Ascending aorta (tissue), 2 donors: ENCODE measurements at regions not wholly inside any gene's neighbourhood (a gene's known extent, or its start where the extent isn't known, plus 50 kb on each side); places are given as distances from the start of the nearest gene placed in this dataset.

Experiments
- DNase-seq, 2 donors: peaks; one replicate each; pipeline ENCODE4 v3.0.0-alpha.2; 2019; ENCODE audit warnings: low spot score in 2 of 2
- H3K27ac ChIP-seq, 2 donors: fragments of 200-600 bp; sonication (generic); one replicate each; pipeline ENCODE4 v1.5.1; 2016 to 2017; ENCODE audit warnings: mild to moderate bottlenecking in 1 of 2
- H3K27me3 ChIP-seq: fragments of 200-600 bp; sonication (generic); one replicate; pipeline ENCODE4 v1.5.1; 2017
- H3K36me3 ChIP-seq, 2 donors: fragments of 200-600 bp; sonication (generic); one replicate each; pipeline ENCODE4 v1.5.1; 2016
- H3K4me1 ChIP-seq, 2 donors: fragments of 200-600 bp; sonication (generic); one replicate each; pipeline ENCODE4 v1.5.1; 2016 to 2017; ENCODE audit warnings: mild to moderate bottlenecking in 1 of 2
- H3K4me3 ChIP-seq, 2 donors: fragments of 200-600 bp; sonication (generic); one replicate each; pipeline ENCODE4 v1.5.1; 2016 to 2017; ENCODE audit warnings: mild to moderate bottlenecking in 1 of 2
- H3K9me3 ChIP-seq, 2 donors: fragments of 200-600 bp; sonication (generic); one replicate each; pipeline ENCODE4 v1.5.1; 2016
- CTCF ChIP-seq, 3 experiments: fragments of 200-600 bp in 2 of 3; fragments of 450-650 bp in 1 of 3; sonication (generic) in 2 of 3; IDR thresholded peaks; one replicate each; pipeline ENCODE4 v1.5.1; 2016 to 2019; ENCODE audit warnings: antibody characterized with exemption in 3 of 3, mild to moderate bottlenecking in 1 of 3, moderate library complexity in 1 of 3
- intact Hi-C: fragments of 100-400 bp; cut with DNase I; formaldehyde crosslinking; loops from one replicate; pipeline ENCODE4 v1.15.1; 2023

- intact Hi-C loops, result loop anchor here (5.0 kb wide), 1 partner anchor 69 kb away; no protein-coding TSS in a partner anchor
- no peaks in the 10 kb centered on the region for H3K36me3 ChIP-seq
- no peaks in the 10 kb centered on the region for H3K9me3 ChIP-seq
- H3K4me1 ChIP-seq, result peaks cover 0 to 6% of the 10 kb centered on the region in 2 donors
- no peaks in the 10 kb centered on the region for H3K27me3 ChIP-seq
- no peak overlapping the region for H3K27ac ChIP-seq
- no peak overlapping the region for H3K4me3 ChIP-seq
- DNase-seq, result no peak
- no peak for TF ChIP-seq CTCF (IDR thresholded peaks at IDR 0.05)
Measured at GRCh38 chr12:91968777-91969171, 176.9 kb downstream of the BTG1 start.

- Histone ChIP-seq H3K27ac (no peak overlapping the region), H3K27me3 (no peaks in the 10 kb centered on the region), H3K4me1 (peaks cover 0 to 6% of the 10 kb centered on the region in 2 donors), H3K9me3 (no peaks in the 10 kb centered on the region), H3K36me3 (no peaks in the 10 kb centered on the region), H3K4me3 (no peak overlapping the region)
- TF ChIP-seq CTCF (IDR thresholded peaks at IDR 0.05), result no peak
- no peak for DNase-seq
- intact Hi-C loops, result loop anchor here (5.0 kb wide), 1 partner anchor 69 kb away; no protein-coding TSS in a partner anchor
Measured at GRCh38 chr12:91968076-91968776, 177.4 kb downstream of the BTG1 start.

- H3K36me3 ChIP-seq, result no peaks in the 10 kb centered on the region
- no peak for TF ChIP-seq CTCF (IDR thresholded peaks at IDR 0.05)
- intact Hi-C loops, result loop anchor here (5.0 kb wide), 1 partner anchor 70 kb away; no protein-coding TSS in a partner anchor
Measured at GRCh38 chr12:91967590-91967989, 178.1 kb downstream of the BTG1 start.

GRCh38 chr12:91965781-91966180 is 179.9 kb downstream of the BTG1 start:
- no peak for DNase-seq
- intact Hi-C loops, result loop anchor here (5.0 kb wide), 1 partner anchor 72 kb away; no protein-coding TSS in a partner anchor
- no peaks in the 10 kb centered on the region for H3K9me3 ChIP-seq
- H3K36me3 ChIP-seq, result no peaks in the 10 kb centered on the region
- TF ChIP-seq CTCF (IDR thresholded peaks at IDR 0.05), result no peak
- no peak overlapping the region for H3K27ac ChIP-seq
- no peak overlapping the region for H3K4me3 ChIP-seq
- no peaks in the 10 kb centered on the region for H3K27me3 ChIP-seq
- peaks cover 0 to 6% of the 10 kb centered on the region in 2 donors for H3K4me1 ChIP-seq

More at GRCh38 chr12:91967590-91967989, 178.1 kb downstream of the BTG1 start:
- Histone ChIP-seq H3K4me1 (peaks cover 0 to 6% of the 10 kb centered on the region in 2 donors), H3K4me3 (no peak overlapping the region), H3K9me3 (no peaks in the 10 kb centered on the region), H3K27me3 (no peaks in the 10 kb centered on the region), H3K27ac (no peak overlapping the region)
- DNase-seq, result no peak

- no peak overlapping the region for H3K27ac ChIP-seq
- TF ChIP-seq CTCF (IDR thresholded peaks at IDR 0.05), result no peak
- H3K4me3 ChIP-seq, result no peak overlapping the region
- intact Hi-C loops, result no loop called here
- peaks cover 0 to 6% of the 10 kb centered on the region in 2 donors for H3K4me1 ChIP-seq
- H3K36me3 ChIP-seq, result no peaks in the 10 kb centered on the region
- DNase-seq, result no peak
- no peaks in the 10 kb centered on the region for H3K27me3 ChIP-seq
- no peaks in the 10 kb centered on the region for H3K9me3 ChIP-seq
Measured at GRCh38 chr12:91964501-91964900, 181.1 kb downstream of the BTG1 start.
